Naive B cell (primary cell): ENCODE measurements at regions not wholly inside any gene's neighbourhood (a gene's known extent, or its start where the extent isn't known, plus 50 kb on each side); places are given as distances from the start of the nearest gene placed in this dataset.

Experiments
- ATAC-seq, 2 donors: fragments of 150-1000 bp; cut with Tn5 transposase; 2 replicates each; pipeline ENCODE4 v1.10.0; 2021; ENCODE audit warnings: low read depth in 2 of 2, mild to moderate bottlenecking in 2 of 2, moderate library complexity in 2 of 2
- DNase-seq: peaks from one replicate; pipeline ENCODE4 v3.0.0; 2022
- H3K27ac Mint-ChIP-seq, 6 donors: one replicate each; pipeline ENCODE4 v1.8.0; 2020 to 2022; ENCODE audit warnings: mild to moderate bottlenecking in 6 of 6, mixed read lengths in 6 of 6, moderate library complexity in 5 of 6, inconsistent platforms in 2 of 6
- H3K27me3 Mint-ChIP-seq, 3 donors: one replicate each; pipeline ENCODE4 v1.8.0; 2021 to 2022; ENCODE audit warnings: mixed read lengths in 3 of 3, mild to moderate bottlenecking in 1 of 3
- H3K36me3 Mint-ChIP-seq, 2 donors: one replicate each; pipeline ENCODE4 v1.8.0; 2020 to 2022; ENCODE audit warnings: mixed read lengths in 2 of 2, inconsistent platforms in 1 of 2, mild to moderate bottlenecking in 1 of 2
- H3K4me1 Mint-ChIP-seq, 3 donors: one replicate each; pipeline ENCODE4 v1.8.0; 2020 to 2022; ENCODE audit warnings: mixed read lengths in 3 of 3, inconsistent platforms in 1 of 3, mild to moderate bottlenecking in 1 of 3, moderate library complexity in 1 of 3
- H3K4me3 Mint-ChIP-seq, 8 donors: one replicate each; pipeline ENCODE4 v1.8.0; 2020 to 2022; ENCODE audit warnings: mild to moderate bottlenecking in 8 of 8, mixed read lengths in 8 of 8, moderate library complexity in 8 of 8, inconsistent platforms in 2 of 8
- H3K9me3 Mint-ChIP-seq, 7 donors: one replicate each; pipeline ENCODE4 v1.8.0; 2020 to 2022; ENCODE audit warnings: mixed read lengths in 7 of 7, mild to moderate bottlenecking in 5 of 7, inconsistent platforms in 2 of 7, moderate library complexity in 1 of 7

GRCh38 chr11:90874281-90874680 lies 651.4 kb upstream of the CHORDC1 start:
- Mint-ChIP-seq H3K4me1 (no peaks in the 10 kb centered on the region), H3K27me3 (no peaks in the 10 kb centered on the region), H3K9me3 (peaks cover 0 to 12% (median 4%) of the 10 kb centered on the region in 7 donors), H3K27ac (no peak overlapping the region), H3K36me3 (no peaks in the 10 kb centered on the region), H3K4me3 (no peak overlapping the region)
- ATAC-seq (no peak), DNase-seq (no peak)

GRCh38 chr11:90867416-90867815 lies 644.6 kb upstream of the CHORDC1 start:
- H3K4me1 Mint-ChIP-seq: no peaks in the 10 kb centered on the region
- peaks cover 0 to 10% (median 3%) of the 10 kb centered on the region in 7 donors for H3K9me3 Mint-ChIP-seq
- H3K27me3 Mint-ChIP-seq: no peaks in the 10 kb centered on the region
- no peak overlapping the region for H3K4me3 Mint-ChIP-seq
- no peaks in the 10 kb centered on the region for H3K36me3 Mint-ChIP-seq
- H3K27ac Mint-ChIP-seq: no peak overlapping the region
- DNase-seq (no peak), ATAC-seq (no peak)

- H3K36me3 Mint-ChIP-seq: no peaks in the 10 kb centered on the region
- H3K4me1 Mint-ChIP-seq: no peaks in the 10 kb centered on the region
- no peaks in the 10 kb centered on the region for H3K27me3 Mint-ChIP-seq
- H3K4me3 Mint-ChIP-seq: no peak overlapping the region
- DNase-seq: no peak
- no peak overlapping the region for H3K27ac Mint-ChIP-seq
- ATAC-seq: no peak
- peaks cover 2 to 20% (median 5%) of the 10 kb centered on the region in 7 donors for H3K9me3 Mint-ChIP-seq
Measured at GRCh38 chr11:90856790-90857189, 633.9 kb upstream of the CHORDC1 start.

- H3K9me3 Mint-ChIP-seq: peaks cover 2 to 16% (median 4%) of the 10 kb centered on the region in 7 donors
- H3K27ac Mint-ChIP-seq: no peak overlapping the region
- DNase-seq (no peak), ATAC-seq (no peak)
- H3K4me3 Mint-ChIP-seq: no peak overlapping the region
- no peaks in the 10 kb centered on the region for H3K4me1 Mint-ChIP-seq
- no peaks in the 10 kb centered on the region for H3K27me3 Mint-ChIP-seq
- H3K36me3 Mint-ChIP-seq: no peaks in the 10 kb centered on the region
Measured at GRCh38 chr11:90855531-90855930, 632.7 kb upstream of the CHORDC1 start.

- no peaks in the 10 kb centered on the region for H3K4me1 Mint-ChIP-seq
- H3K27ac Mint-ChIP-seq: no peak overlapping the region
- H3K9me3 Mint-ChIP-seq: peaks cover 0 to 9% (median 0%) of the 10 kb centered on the region in 7 donors
- H3K4me3 Mint-ChIP-seq: no peak overlapping the region
- DNase-seq: no peak
- ATAC-seq: no peak
- no peaks in the 10 kb centered on the region for H3K27me3 Mint-ChIP-seq
- H3K36me3 Mint-ChIP-seq: no peaks in the 10 kb centered on the region
Measured at GRCh38 chr11:90851196-90851595, 628.3 kb upstream of the CHORDC1 start.

GRCh38 chr11:90849312-90849711 lies 626.5 kb upstream of the CHORDC1 start:
- Mint-ChIP-seq H3K36me3 (no peaks in the 10 kb centered on the region), H3K9me3 (peaks cover 0 to 9% (median 0%) of the 10 kb centered on the region in 7 donors), H3K4me3 (no peak overlapping the region), H3K27me3 (no peaks in the 10 kb centered on the region), H3K4me1 (no peaks in the 10 kb centered on the region), H3K27ac (no peak overlapping the region)
- DNase-seq: no peak
- ATAC-seq: no peak

- ATAC-seq (no peak), DNase-seq (no peak)
- H3K9me3 Mint-ChIP-seq: peaks cover 0 to 8% (median 0%) of the 10 kb centered on the region in 7 donors
- H3K4me3 Mint-ChIP-seq: no peak overlapping the region
- no peak overlapping the region for H3K27ac Mint-ChIP-seq
- H3K27me3 Mint-ChIP-seq: no peaks in the 10 kb centered on the region
- H3K4me1 Mint-ChIP-seq: no peaks in the 10 kb centered on the region
- H3K36me3 Mint-ChIP-seq: no peaks in the 10 kb centered on the region
Measured at GRCh38 chr11:90847268-90847886, 624.5 kb upstream of the CHORDC1 start.

- H3K4me1 Mint-ChIP-seq: no peaks in the 10 kb centered on the region
- DNase-seq (no peak), ATAC-seq (no peak)
- H3K4me3 Mint-ChIP-seq: no peak overlapping the region
- no peaks in the 10 kb centered on the region for H3K36me3 Mint-ChIP-seq
- peaks cover 0 to 8% (median 0%) of the 10 kb centered on the region in 7 donors for H3K9me3 Mint-ChIP-seq
- no peaks in the 10 kb centered on the region for H3K27me3 Mint-ChIP-seq
- H3K27ac Mint-ChIP-seq: no peak overlapping the region
Measured at GRCh38 chr11:90846628-90847027, 623.8 kb upstream of the CHORDC1 start.

- H3K9me3 Mint-ChIP-seq: peaks cover 0 to 8% (median 0%) of the 10 kb centered on the region in 7 donors
- H3K4me1 Mint-ChIP-seq: no peaks in the 10 kb centered on the region
- H3K36me3 Mint-ChIP-seq: no peaks in the 10 kb centered on the region
- ATAC-seq (no peak), DNase-seq (no peak)
- no peak overlapping the region for H3K4me3 Mint-ChIP-seq
- no peaks in the 10 kb centered on the region for H3K27me3 Mint-ChIP-seq
- H3K27ac Mint-ChIP-seq: no peak overlapping the region
Measured at GRCh38 chr11:90845799-90846198, 623.0 kb upstream of the CHORDC1 start.

GRCh38 chr11:90845126-90845525 lies 622.3 kb upstream of the CHORDC1 start:
- Mint-ChIP-seq H3K9me3 (peaks cover 0 to 8% (median 0%) of the 10 kb centered on the region in 7 donors), H3K27me3 (no peaks in the 10 kb centered on the region), H3K4me3 (no peak overlapping the region), H3K27ac (no peak overlapping the region), H3K4me1 (no peaks in the 10 kb centered on the region), H3K36me3 (no peaks in the 10 kb centered on the region)
- DNase-seq (no peak), ATAC-seq (no peak)

- no peak overlapping the region for H3K4me3 Mint-ChIP-seq
- H3K9me3 Mint-ChIP-seq: peaks cover 0 to 8% (median 0%) of the 10 kb centered on the region in 7 donors
- DNase-seq (no peak), ATAC-seq (no peak)
- H3K27me3 Mint-ChIP-seq: no peaks in the 10 kb centered on the region
- H3K36me3 Mint-ChIP-seq: no peaks in the 10 kb centered on the region
- H3K4me1 Mint-ChIP-seq: no peaks in the 10 kb centered on the region
- H3K27ac Mint-ChIP-seq: no peak overlapping the region
Measured at GRCh38 chr11:90844041-90844440, 621.2 kb upstream of the CHORDC1 start.

- peaks cover 0 to 4% (median 0%) of the 10 kb centered on the region in 7 donors for H3K9me3 Mint-ChIP-seq
- H3K4me1 Mint-ChIP-seq: no peaks in the 10 kb centered on the region
- DNase-seq: no peak
- H3K27me3 Mint-ChIP-seq: no peaks in the 10 kb centered on the region
- H3K27ac Mint-ChIP-seq: no peak overlapping the region
- H3K4me3 Mint-ChIP-seq: no peak overlapping the region
- no peaks in the 10 kb centered on the region for H3K36me3 Mint-ChIP-seq
- no peak for ATAC-seq
Measured at GRCh38 chr11:90842681-90843080, 619.8 kb upstream of the CHORDC1 start.

- DNase-seq (no peak), ATAC-seq (no peak)
- Mint-ChIP-seq H3K4me1 (no peaks in the 10 kb centered on the region), H3K9me3 (peaks cover 0 to 4% (median 0%) of the 10 kb centered on the region in 7 donors), H3K36me3 (no peaks in the 10 kb centered on the region), H3K27me3 (no peaks in the 10 kb centered on the region), H3K27ac (no peak overlapping the region), H3K4me3 (no peak overlapping the region)
Measured at GRCh38 chr11:90840071-90840470, 617.2 kb upstream of the CHORDC1 start.

GRCh38 chr11:90836031-90836430 lies 613.2 kb upstream of the CHORDC1 start:
- H3K36me3 Mint-ChIP-seq: no peaks in the 10 kb centered on the region
- no peak overlapping the region for H3K4me3 Mint-ChIP-seq
- H3K27me3 Mint-ChIP-seq: no peaks in the 10 kb centered on the region
- ATAC-seq: no peak
- H3K27ac Mint-ChIP-seq: no peak overlapping the region
- peaks cover 0 to 8% (median 0%) of the 10 kb centered on the region in 7 donors for H3K9me3 Mint-ChIP-seq
- H3K4me1 Mint-ChIP-seq: no peaks in the 10 kb centered on the region
- DNase-seq: no peak

- Mint-ChIP-seq H3K9me3 (peaks cover 0 to 13% (median 7%) of the 10 kb centered on the region in 7 donors), H3K27me3 (no peaks in the 10 kb centered on the region), H3K4me1 (no peaks in the 10 kb centered on the region), H3K36me3 (no peaks in the 10 kb centered on the region), H3K4me3 (no peak overlapping the region), H3K27ac (no peak overlapping the region)
- ATAC-seq: no peak
- no peak for DNase-seq
Measured at GRCh38 chr11:90823446-90823845, 600.6 kb upstream of the CHORDC1 start.
